NAMALWA (cell line): ENCODE measurements at regions not wholly inside any gene's neighbourhood (a gene's known extent, or its start where the extent isn't known, plus 50 kb on each side); places are given as distances from the start of the nearest gene placed in this dataset.

Experiments used
- DNase-seq: peaks from one replicate; pipeline ENCODE4 v3.0.0-alpha.2; 2015; ENCODE audit warnings: low spot score

GRCh38 chr2:241983571-241984270 lies 114.2 kb downstream of the RTP5 start:
- no peak for DNase-seq

DNA sequence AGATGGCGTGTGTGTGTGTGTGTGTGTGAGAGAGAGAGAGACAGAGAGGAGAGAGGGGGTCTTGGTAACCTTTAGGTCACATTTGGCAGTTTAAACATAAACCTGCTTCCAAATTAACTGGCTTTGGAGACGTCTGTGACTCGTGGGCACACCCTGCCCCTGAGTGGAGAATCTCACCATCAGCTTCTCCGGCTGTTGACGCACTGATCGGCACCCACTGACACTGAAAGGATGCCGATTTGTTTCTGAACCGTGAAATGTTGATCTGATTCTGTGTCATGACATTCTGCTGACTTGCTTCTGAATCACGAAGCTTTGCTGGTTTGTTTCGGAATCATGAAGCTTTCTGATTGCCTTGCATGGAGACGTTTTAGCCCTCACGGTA lies 114.7 kb downstream of the RTP5 start:
- DNase-seq = no peak

GRCh38 chr2:241984658-241985057 lies 115.1 kb downstream of the RTP5 start:
- DNase-seq = no peak

DNA sequence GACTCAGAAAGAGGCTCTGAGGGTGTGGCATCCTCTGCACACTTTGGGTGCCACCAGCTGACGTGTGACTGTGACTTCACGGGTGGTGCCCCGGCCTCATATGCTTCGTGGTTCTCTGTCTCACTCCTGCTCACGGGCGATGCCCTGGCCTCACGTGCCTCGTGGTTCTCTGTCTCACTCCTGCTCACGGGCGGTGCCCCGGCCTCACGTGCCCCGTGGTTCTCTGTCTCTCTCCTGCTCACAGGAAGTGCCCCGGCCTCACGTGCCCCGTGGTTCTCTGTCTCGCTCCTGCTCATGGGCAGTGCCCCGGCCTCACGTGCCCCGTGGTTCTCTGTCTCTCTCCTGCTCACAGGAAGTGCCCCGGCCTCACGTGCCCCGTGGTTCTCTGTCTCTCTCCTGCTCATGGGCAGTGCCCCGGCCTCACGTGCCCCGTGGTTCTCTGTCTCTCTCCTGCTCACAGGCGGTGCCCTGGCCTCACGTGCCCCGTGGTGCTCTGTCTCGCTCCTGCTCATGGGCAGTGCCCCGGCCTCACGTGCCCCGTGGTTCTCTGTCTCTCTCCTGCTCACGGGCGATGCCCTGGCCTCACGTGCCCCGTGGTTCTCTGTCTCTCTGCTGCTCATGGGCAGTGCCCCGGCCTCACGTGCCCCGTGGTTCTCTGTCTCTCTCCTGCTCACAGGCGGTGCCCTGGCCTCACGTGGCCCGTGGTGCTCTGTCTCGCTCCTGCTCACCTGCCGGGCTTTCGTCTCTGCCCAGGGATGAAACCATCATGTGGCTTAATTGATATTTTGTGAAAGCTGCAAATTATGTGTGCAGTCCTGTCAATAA lies 115.8 kb downstream of the RTP5 start:
- DNase-seq = peak; percentile 5

- DNase-seq = no peak
Observed at GRCh38 chr2:241985986-241986329, 116.4 kb downstream of the RTP5 start.

DNA sequence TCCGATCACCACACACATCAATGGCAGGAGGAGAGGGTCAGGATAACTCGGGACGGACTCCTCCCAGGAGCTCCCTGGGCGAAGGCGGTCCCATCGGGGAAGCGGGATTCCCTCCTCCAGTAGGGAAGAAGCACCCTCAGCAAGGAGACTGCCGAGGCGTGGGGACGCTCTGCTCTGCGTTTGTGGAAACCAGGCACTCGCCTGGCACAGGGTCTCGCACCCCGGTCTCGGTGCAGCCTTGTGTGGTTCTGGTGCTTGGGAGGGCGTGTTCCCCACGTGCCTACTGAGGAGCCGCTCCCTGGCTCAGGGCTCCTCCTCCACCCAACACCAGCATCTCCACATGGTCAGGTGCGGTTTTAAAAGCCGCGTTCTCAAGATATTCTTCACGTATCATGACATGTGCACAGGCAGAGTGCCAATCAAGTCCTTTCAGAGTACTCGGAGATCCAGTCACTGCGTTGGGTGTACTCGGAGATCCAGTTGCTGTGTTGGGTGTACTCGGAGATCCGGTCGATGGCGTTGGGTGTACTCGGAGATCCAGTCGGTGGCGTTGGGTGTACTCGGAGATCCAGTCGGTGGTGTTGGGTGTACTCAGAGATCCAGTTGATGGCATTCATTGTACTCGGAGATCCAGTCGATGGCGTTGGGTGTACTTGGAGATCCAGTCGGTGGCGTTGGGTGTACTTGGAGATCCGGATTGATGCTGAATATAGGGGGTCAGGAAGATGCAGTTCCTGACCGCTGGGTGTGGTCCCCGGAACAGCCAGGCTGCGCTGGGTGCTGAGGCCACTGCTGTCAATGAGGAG lies 117.5 kb downstream of the RTP5 start:
- DNase-seq = no peak

DNA sequence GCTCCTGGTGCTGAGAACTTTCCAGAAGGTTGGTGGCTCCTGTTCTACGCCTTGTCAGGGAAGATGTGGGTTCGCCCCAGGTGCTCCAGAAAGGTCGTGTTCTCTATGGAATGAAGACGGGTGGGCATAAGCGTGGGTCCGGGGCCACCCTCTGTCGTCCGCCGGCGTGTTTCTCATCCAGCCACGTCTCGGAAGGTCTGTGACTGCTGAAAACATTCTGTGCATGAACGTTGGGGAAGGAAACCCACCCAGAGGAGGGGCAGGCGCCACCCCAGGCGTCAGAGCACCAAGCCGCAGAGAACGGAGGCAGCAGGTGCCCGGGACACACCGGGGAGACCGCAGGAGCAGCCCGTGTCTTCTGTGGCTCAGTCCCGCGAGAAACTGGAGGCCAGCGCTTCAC lies 118.2 kb downstream of the RTP5 start:
- no peak for DNase-seq

DNA sequence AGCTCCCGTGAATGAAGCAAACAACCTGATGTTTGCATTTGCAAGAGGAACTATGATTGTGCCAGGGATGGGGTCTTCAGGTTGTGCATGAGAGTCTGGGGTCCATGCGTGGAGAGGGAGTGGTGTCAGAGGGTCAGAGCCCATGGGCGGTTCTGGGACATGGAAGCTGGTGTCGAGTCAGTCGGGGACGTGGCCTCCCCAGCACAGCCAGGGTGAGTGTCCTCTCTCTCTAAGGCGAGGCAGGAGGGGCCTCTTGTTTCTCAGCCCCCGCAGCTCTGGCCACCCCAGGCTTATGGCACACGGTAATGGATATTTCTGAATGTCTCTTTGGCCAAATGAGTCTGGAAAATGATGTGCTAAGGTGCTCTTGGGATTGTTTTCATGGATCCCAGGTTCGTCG lies 118.6 kb downstream of the RTP5 start:
- no peak for DNase-seq

- DNase-seq = no peak
Observed at GRCh38 chr2:241989074-241989473, 119.5 kb downstream of the RTP5 start.

- no peak for DNase-seq
Observed at GRCh38 chr2:241990466-241990865, 120.9 kb downstream of the RTP5 start.

- no peak for DNase-seq
Observed at GRCh38 chr2:241991299-241991698, 121.8 kb downstream of the RTP5 start.

DNA sequence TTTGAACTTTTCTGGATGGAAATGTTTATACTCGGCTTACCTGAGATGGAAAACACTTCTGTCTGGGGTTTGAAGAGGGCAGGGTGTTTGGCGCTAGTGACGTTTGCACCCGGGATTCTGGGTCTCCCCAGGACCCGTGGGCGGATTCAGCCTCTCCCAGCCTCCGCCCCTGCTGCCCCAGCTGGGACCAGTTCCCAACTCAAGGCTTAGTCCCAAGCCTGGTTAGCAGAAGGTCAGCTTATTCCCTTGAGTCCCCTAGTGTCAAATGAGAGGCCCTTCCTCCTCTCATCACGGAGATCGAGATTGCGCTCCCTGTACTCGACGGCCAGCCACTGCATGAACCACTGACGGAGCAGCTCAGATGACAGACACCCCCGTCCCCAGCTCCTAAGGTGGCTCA lies 123.2 kb downstream of the RTP5 start:
- DNase-seq = no peak

GRCh38 chr2:241993386-241994005 lies 124.0 kb downstream of the RTP5 start:
- no peak for DNase-seq

DNA sequence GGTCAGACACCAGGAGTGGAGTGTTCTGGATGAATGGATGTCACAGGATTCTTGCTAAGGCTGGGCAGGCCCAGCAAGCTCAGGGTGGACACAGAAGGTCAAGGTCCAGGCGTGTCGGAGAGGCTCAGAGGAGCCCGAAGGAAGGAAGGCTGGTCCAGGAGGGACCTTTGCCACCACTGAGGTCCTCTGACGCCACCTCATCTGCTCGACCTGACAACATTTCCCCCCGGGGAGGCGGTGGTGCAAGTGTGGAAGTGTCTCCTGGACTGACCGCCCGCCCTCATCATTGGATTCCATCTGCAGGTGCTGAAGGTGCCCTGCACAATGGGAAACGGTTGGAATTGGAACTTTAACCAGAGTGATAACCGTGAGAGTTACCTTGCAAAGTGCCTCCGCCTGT lies 124.6 kb downstream of the RTP5 start:
- DNase-seq = no peak

- no peak for DNase-seq
Observed at GRCh38 chr2:241994556-241995213, 125.2 kb downstream of the RTP5 start.

GRCh38 chr2:241996100-241996499 lies 126.6 kb downstream of the RTP5 start:
- DNase-seq = no peak

- DNase-seq = no peak
Observed at GRCh38 chr2:241997017-241997416, 127.5 kb downstream of the RTP5 start.

DNA sequence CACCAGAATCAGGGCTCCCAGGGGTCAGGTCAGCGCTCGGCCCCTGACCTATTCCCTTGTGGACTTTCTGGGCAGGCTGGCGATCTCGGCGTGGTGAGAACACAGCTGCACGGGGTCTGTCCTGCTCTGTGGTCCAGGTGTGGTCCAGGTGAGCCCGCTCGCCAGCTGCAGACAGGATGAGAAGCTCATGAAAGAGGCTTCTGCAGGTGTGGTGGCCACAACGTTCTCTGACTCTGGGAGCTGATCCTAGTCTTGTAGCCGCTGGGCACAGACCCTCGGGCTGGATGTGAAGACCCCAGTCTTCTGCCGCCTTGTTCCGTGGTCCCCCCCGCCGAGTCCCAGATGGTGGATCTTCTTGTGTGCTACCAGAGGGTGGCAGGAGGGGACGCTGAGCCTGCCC lies 129.7 kb downstream of the RTP5 start:
- no peak for DNase-seq

GRCh38 chr2:242001853-242002252 lies 132.3 kb downstream of the RTP5 start:
- DNase-seq = no peak

- DNase-seq = no peak
Observed at GRCh38 chr2:242002944-242003343, 133.4 kb downstream of the RTP5 start.

DNA sequence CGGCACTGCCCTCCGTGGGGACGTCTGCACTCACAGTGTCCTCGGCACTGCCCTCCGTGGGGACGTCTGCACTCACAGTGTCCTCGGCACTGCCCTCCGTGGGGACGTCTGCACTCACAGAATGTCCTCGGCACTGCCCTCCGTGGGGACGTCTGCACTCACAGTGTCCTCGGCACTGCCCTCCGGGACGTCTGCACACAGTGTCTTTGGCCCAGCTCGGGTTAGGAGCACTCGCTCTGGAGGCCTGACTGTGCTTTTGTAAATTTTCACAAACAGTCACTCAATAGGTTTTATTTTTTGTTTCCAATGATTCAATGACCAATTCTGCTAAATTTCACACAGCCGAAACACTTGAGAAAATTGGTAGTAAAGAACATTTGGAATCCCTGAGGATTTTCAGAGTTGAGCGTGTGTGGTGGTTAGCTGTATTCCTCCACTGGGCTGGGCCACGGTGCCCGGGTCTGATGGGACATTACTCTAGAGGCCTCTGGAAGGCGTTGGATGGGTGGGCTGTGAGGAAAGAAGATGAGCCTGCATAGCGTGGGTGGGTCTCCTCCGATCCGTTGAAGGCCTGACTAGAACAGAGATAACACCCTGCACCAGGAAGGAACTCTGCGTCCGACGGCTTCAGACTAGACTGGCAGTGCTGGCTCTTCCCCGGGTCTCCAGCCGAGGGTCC lies 134.8 kb downstream of the RTP5 start:
- DNase-seq = no peak

DNA sequence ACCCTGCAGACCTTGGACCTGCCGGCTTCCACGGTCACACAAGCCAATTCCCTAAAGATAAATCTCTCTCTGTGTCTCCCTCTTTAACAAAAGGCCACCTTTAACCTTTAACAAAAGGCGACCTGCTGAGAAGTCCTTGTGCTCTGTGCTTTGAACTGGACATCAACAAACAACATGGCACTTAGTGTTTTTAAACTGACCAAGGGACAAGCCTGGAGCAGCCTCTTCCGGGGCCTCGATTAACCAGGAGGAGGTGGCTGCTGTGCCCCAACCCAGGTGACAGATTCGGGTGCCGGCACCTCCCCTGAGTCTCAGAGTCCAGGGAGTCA lies 135.3 kb downstream of the RTP5 start:
- DNase-seq = no peak
